GM12878 (cell line): ENCODE measurements at regions not wholly inside any gene's neighbourhood (a gene's known extent, or its start where the extent isn't known, plus 50 kb on each side); places are given as distances from the start of the nearest gene placed in this dataset.

Experiments used
- BMI1 ChIP-seq: fragments of 450-650 bp; IDR thresholded peaks from 2 replicates; pipeline ENCODE4 v1.6.1; 2016; ENCODE audit warnings: mild to moderate bottlenecking, moderate library complexity, borderline replicate concordance
- CTCF ChIP-seq, 3 experiments: IDR thresholded peaks in 2 of 3; conservative IDR thresholded peaks in 1 of 3; 2 replicates each; pipeline ENCODE4 v1.5.1; 2011; ENCODE audit warnings: low read depth in 3 of 3, low read length in 3 of 3, mild to moderate bottlenecking in 3 of 3, control low read depth in 2 of 3, moderate library complexity in 2 of 3, inconsistent platforms in 1 of 3, mixed read lengths in 1 of 3; ENCODE audit not compliant: control insufficient read depth in 2 of 3, insufficient read depth in 1 of 3; ENCODE audit errors: extremely low read depth in 1 of 3
- E2F4 ChIP-seq: IDR thresholded peaks from 2 replicates; pipeline ENCODE4 v1.6.1; 2012; ENCODE audit warnings: low read depth, low read length, improper control_type of control experiment
- EGR1 ChIP-seq, 2 experiments: IDR thresholded peaks; 1 replicate in 1 of 2; 2 replicates in 1 of 2; pipeline ENCODE4 v1.6.1; 2011 to 2012; ENCODE audit warnings: low read depth in 2 of 2, low read length in 2 of 2, borderline replicate concordance in 1 of 2, mild to moderate bottlenecking in 1 of 2, moderate library complexity in 1 of 2
- EZH2 ChIP-seq: IDR thresholded peaks from 2 replicates; pipeline ENCODE4 v1.6.1; 2012; ENCODE audit warnings: low read depth, mild to moderate bottlenecking, control low read depth, inconsistent platforms, low read length, borderline replicate concordance; ENCODE audit not compliant: control insufficient read depth
- FOXM1 ChIP-seq: IDR thresholded peaks from 2 replicates; pipeline ENCODE4 v1.6.1; 2012; ENCODE audit warnings: low read depth, mild to moderate bottlenecking, inconsistent platforms, low read length, moderate library complexity
- IKZF2 ChIP-seq, 2 experiments: fragments of 450-650 bp; IDR thresholded peaks; 2 replicates each; pipeline ENCODE4 v1.6.1; 2017; ENCODE audit warnings: mild to moderate bottlenecking in 2 of 2, moderate library complexity in 2 of 2
- NKRF ChIP-seq: fragments of 450-650 bp; conservative IDR thresholded peaks from 2 replicates; pipeline ENCODE4 v1.6.1; 2017; ENCODE audit warnings: mild to moderate bottlenecking, moderate library complexity
- PAX5 ChIP-seq: IDR thresholded peaks from 2 replicates; pipeline ENCODE4 v1.6.1; 2011; ENCODE audit warnings: low read depth, low read length, borderline replicate concordance
- RELA ChIP-seq: fragments of 450-650 bp; IDR thresholded peaks from 2 replicates; pipeline ENCODE4 v1.8.0; 2014; ENCODE audit warnings: borderline replicate concordance; ENCODE audit not compliant: partially characterized antibody
- SMC3 ChIP-seq: IDR thresholded peaks from 2 replicates; pipeline ENCODE4 v1.6.1; 2011; ENCODE audit warnings: low read length, improper control_type of control experiment, borderline replicate concordance
- SP1 ChIP-seq: IDR thresholded peaks from one replicate; pipeline ENCODE4 v1.6.1; 2011; ENCODE audit warnings: low read depth, low read length
- YBX1 ChIP-seq: fragments of 450-650 bp; IDR thresholded peaks from 2 replicates; pipeline ENCODE4 v1.6.1; 2016; ENCODE audit warnings: antibody characterized with exemption
- ZBTB40 ChIP-seq: fragments of 450-650 bp; IDR thresholded peaks from 2 replicates; pipeline ENCODE4 v1.6.1; 2016; ENCODE audit warnings: mild to moderate bottlenecking, moderate library complexity, borderline replicate concordance
- ZNF24 ChIP-seq: fragments of 450-650 bp; IDR thresholded peaks from 2 replicates; pipeline ENCODE4 v1.6.1; 2017; ENCODE audit warnings: antibody characterized with exemption, mild to moderate bottlenecking

GRCh38 chr4:83180431-83180968, 66.0 kb upstream of the PLAC8 start (continued):
- TF ChIP-seq YBX1 (no peak), NKRF (no peak), SMC3 (no peak), FOXM1 (peak; percentile 74), SP1 (no peak), CTCF (IDR thresholded peaks at IDR 0.05 in 2 of 3, conservative IDR thresholded peaks at IDR 0.05 in 1 of 3; ENCODE audit: control insufficient read depth in 2 of 3, extremely low read depth in 1 of 3, insufficient read depth in 1 of 3, low read depth in 3 of 3, low read length in 3 of 3) (no peak), EZH2 (no peak), PAX5 (no peak), RELA (peak; percentile 67), ZNF24 (no peak), E2F4 (no peak), EGR1 (IDR thresholded peaks at IDR 0.05; ENCODE audit: borderline replicate concordance in 1 of 2, low read depth in 2 of 2, low read length in 2 of 2) (no peak), IKZF2 (IDR thresholded peaks at IDR 0.05) (peak; percentile 79 to 81), BMI1 (peak; percentile 27; the same call in 1 of the 2 replicates), ZBTB40 (no peak)
- TF ChIP-seq, all 136 proteins: peak for 26
